Panc1 (cell line): ENCODE measurements at regions not wholly inside any gene's neighbourhood (a gene's known extent, or its start where the extent isn't known, plus 50 kb on each side); places are given as distances from the start of the nearest gene placed in this dataset.

Source experiments
- ATAC-seq: fragments of 200-7000 bp; cut with Tn5 transposase; 2 replicates; pipeline ENCODE4 v1.9.1; 2020; ENCODE audit warnings: mild to moderate bottlenecking, moderate library complexity
- BruUV-seq: library from RNA; stranded (reverse); fragments of 400-500 nt; replicated peaks from 2 replicates; lab custom pipeline; 2021; lab: Mats Ljungman, UMichigan
- CTCF ChIA-PET: fragments of 300-600 bp; sonication (Branson Sonifier 250); formaldehyde crosslinking; loops from one replicate; lab custom pipeline; 2022; ENCODE audit warnings: antibody characterized with exemption; lab: Charles Lee
- POLR2A ChIA-PET: fragments of 300-600 bp; sonication (Branson Sonifier 250); formaldehyde crosslinking; loops from one replicate; lab custom pipeline; 2022; ENCODE audit warnings: antibody characterized with exemption; lab: Charles Lee
- DNase-seq: peaks from one replicate; pipeline ENCODE4 v3.0.0-alpha.2; 2010; ENCODE audit warnings: low read depth, low spot score
- H3K27ac ChIP-seq: 2 replicates; pipeline ENCODE4 v1.5.1; 2011; ENCODE audit warnings: mild to moderate bottlenecking, low read length, inconsistent platforms
- H3K27me3 ChIP-seq: fragments of 200-500 bp; sonication (Bioruptor generic); 2 replicates; pipeline ENCODE4 v1.6.0; 2014; ENCODE audit warnings: low read length, inconsistent platforms; ENCODE audit not compliant: control insufficient read depth, insufficient read depth
- H3K36me3 ChIP-seq: fragments of 200-500 bp; sonication (Bioruptor generic); 2 replicates; pipeline ENCODE4 v1.5.1; 2014; ENCODE audit warnings: inconsistent platforms, mild to moderate bottlenecking, low read length, moderate library complexity; ENCODE audit not compliant: control insufficient read depth, insufficient read depth
- H3K4me1 ChIP-seq: 2 replicates; pipeline ENCODE4 v1.5.1; 2011; ENCODE audit warnings: inconsistent platforms, mild to moderate bottlenecking, low read length, moderate library complexity; ENCODE audit not compliant: control insufficient read depth, insufficient read depth
- H3K4me3 ChIP-seq, 2 experiments: 2 replicates each; pipeline ENCODE4 v1.5.1; 2011 to 2012; ENCODE audit warnings: low read depth in 2 of 2, low read length in 2 of 2, mild to moderate bottlenecking in 2 of 2, inconsistent platforms in 1 of 2, moderate library complexity in 1 of 2
- H3K9me3 ChIP-seq: fragments of 200-500 bp; sonication (Bioruptor generic); 2 replicates; pipeline ENCODE4 v1.5.1; 2014; ENCODE audit warnings: low read depth, mild to moderate bottlenecking, inconsistent platforms, low read length, moderate library complexity; ENCODE audit not compliant: control insufficient read depth, insufficient read depth
- POLR2AphosphoS5 ChIP-seq: IDR thresholded peaks from 2 replicates; pipeline ENCODE4 v1.6.1; 2012; ENCODE audit warnings: mild to moderate bottlenecking, low read depth, low read length, moderate library complexity
- SIN3A ChIP-seq: IDR thresholded peaks from 2 replicates; pipeline ENCODE4 v1.6.1; 2012; ENCODE audit warnings: low read depth, mild to moderate bottlenecking, low read length, moderate library complexity, borderline replicate concordance; ENCODE audit not compliant: insufficient read depth
- TCF7L2 ChIP-seq: IDR thresholded peaks from 2 replicates; pipeline ENCODE4 v1.6.1; 2011; ENCODE audit warnings: mild to moderate bottlenecking, low read depth, low read length, inconsistent platforms
- in situ Hi-C: cut with HindIII; loops from 2 replicates; pipeline ENCODE4 v1.10.0; 2016; ENCODE audit warnings: low sequenced_read_pairs, low pct_unique_long_range_greater_than_20kb
- intact Hi-C: fragments of 100-400 bp; cut with micrococcal nuclease; formaldehyde crosslinking; loops from one replicate; pipeline ENCODE4 v1.10.0; 2022; ENCODE audit not compliant: unreplicated experiment
- TF ChIP-seq, protein P1 (sequence below), 2 experiments: IDR thresholded peaks; 2 replicates each; pipeline ENCODE4 v1.6.1; 2011 to 2012; ENCODE audit warnings: low read depth in 2 of 2, control low read depth in 1 of 2, low read length in 1 of 2, mild to moderate bottlenecking in 1 of 2, moderate library complexity in 1 of 2; ENCODE audit not compliant: insufficient read depth in 1 of 2
- TF ChIP-seq, protein P2 (sequence below): fragments of 450-650 bp; IDR thresholded peaks from 2 replicates; pipeline ENCODE4 v1.5.1; 2017; ENCODE audit warnings: mild to moderate bottlenecking

- H3K4me1 ChIP-seq, result no peaks in the 10 kb centered on the region
- ChIA-PET CTCF (no interaction called here), POLR2A (no interaction called here)
- no peak for DNase-seq
- ATAC-seq, result no peak
- intact Hi-C loops (no loop called here), in situ Hi-C loops (no loop called here)
- no TSS peak for BruUV-seq
- no peak overlapping the region for H3K4me3 ChIP-seq
- no peaks in the 10 kb centered on the region for H3K27me3 ChIP-seq
- TF ChIP-seq, protein P1, sequence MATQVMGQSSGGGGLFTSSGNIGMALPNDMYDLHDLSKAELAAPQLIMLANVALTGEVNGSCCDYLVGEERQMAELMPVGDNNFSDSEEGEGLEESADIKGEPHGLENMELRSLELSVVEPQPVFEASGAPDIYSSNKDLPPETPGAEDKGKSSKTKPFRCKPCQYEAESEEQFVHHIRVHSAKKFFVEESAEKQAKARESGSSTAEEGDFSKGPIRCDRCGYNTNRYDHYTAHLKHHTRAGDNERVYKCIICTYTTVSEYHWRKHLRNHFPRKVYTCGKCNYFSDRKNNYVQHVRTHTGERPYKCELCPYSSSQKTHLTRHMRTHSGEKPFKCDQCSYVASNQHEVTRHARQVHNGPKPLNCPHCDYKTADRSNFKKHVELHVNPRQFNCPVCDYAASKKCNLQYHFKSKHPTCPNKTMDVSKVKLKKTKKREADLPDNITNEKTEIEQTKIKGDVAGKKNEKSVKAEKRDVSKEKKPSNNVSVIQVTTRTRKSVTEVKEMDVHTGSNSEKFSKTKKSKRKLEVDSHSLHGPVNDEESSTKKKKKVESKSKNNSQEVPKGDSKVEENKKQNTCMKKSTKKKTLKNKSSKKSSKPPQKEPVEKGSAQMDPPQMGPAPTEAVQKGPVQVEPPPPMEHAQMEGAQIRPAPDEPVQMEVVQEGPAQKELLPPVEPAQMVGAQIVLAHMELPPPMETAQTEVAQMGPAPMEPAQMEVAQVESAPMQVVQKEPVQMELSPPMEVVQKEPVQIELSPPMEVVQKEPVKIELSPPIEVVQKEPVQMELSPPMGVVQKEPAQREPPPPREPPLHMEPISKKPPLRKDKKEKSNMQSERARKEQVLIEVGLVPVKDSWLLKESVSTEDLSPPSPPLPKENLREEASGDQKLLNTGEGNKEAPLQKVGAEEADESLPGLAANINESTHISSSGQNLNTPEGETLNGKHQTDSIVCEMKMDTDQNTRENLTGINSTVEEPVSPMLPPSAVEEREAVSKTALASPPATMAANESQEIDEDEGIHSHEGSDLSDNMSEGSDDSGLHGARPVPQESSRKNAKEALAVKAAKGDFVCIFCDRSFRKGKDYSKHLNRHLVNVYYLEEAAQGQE (IDR thresholded peaks at IDR 0.05; ENCODE audit: insufficient read depth in 1 of 2, low read depth in 2 of 2, low read length in 1 of 2), result no peak
- TF ChIP-seq POLR2AphosphoS5, result no peak
- TF ChIP-seq, protein P2, sequence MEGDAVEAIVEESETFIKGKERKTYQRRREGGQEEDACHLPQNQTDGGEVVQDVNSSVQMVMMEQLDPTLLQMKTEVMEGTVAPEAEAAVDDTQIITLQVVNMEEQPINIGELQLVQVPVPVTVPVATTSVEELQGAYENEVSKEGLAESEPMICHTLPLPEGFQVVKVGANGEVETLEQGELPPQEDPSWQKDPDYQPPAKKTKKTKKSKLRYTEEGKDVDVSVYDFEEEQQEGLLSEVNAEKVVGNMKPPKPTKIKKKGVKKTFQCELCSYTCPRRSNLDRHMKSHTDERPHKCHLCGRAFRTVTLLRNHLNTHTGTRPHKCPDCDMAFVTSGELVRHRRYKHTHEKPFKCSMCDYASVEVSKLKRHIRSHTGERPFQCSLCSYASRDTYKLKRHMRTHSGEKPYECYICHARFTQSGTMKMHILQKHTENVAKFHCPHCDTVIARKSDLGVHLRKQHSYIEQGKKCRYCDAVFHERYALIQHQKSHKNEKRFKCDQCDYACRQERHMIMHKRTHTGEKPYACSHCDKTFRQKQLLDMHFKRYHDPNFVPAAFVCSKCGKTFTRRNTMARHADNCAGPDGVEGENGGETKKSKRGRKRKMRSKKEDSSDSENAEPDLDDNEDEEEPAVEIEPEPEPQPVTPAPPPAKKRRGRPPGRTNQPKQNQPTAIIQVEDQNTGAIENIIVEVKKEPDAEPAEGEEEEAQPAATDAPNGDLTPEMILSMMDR, result no peak
- TF ChIP-seq TCF7L2, result no peak
- no peak for TF ChIP-seq SIN3A
- no peaks in the 10 kb centered on the region for H3K9me3 ChIP-seq
- no peak overlapping the region for H3K27ac ChIP-seq
- no peaks in the 10 kb centered on the region for H3K36me3 ChIP-seq
Measured at GRCh38 chr1:58075188-58075578, 471.3 kb downstream of the OMA1 start.

DNA sequence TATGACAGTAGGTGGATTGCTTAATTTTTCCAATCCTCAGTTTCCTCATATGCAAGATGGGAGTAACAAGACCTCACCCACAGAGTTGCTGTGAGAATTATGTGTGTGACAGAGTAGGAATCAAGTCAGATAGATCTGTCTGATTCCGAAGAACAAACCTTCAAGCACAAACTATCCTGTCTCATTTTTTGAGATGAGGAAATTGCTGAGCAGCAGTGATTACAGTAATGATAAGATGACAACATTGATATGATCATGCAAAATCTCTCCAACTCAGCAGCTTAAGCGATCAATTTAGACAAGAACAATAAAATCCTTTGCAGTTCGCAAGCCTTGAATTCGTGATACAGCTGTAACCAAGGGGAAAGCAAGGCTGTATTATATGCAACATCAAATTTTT lies 474.1 kb downstream of the OMA1 start:
- no peak for DNase-seq
- H3K27me3 ChIP-seq, result no peaks in the 10 kb centered on the region
- CTCF ChIA-PET, result no interaction called here
- intact Hi-C loops, result no loop called here
- TF ChIP-seq, protein P1 (IDR thresholded peaks at IDR 0.05; ENCODE audit: insufficient read depth in 1 of 2, low read depth in 2 of 2, low read length in 1 of 2), result no peak
- TF ChIP-seq SIN3A (no peak), POLR2AphosphoS5 (no peak), TCF7L2 (no peak)
- TF ChIP-seq, protein P2, result no peak
- no TSS peak for BruUV-seq
- no peak overlapping the region for H3K27ac ChIP-seq
- H3K9me3 ChIP-seq, result no peaks in the 10 kb centered on the region
- H3K36me3 ChIP-seq, result no peaks in the 10 kb centered on the region
- H3K4me3 ChIP-seq, result no peak overlapping the region
- in situ Hi-C loops, result no loop called here
- no peak for ATAC-seq
- H3K4me1 ChIP-seq, result no peaks in the 10 kb centered on the region
- POLR2A ChIA-PET, result no interaction called here
